ENCODE measurements at regions not wholly inside any gene's neighbourhood (a gene's known extent, or its start where the extent isn't known, plus 50 kb on each side); places are given as distances from the start of the nearest gene placed in this dataset.

DNA sequence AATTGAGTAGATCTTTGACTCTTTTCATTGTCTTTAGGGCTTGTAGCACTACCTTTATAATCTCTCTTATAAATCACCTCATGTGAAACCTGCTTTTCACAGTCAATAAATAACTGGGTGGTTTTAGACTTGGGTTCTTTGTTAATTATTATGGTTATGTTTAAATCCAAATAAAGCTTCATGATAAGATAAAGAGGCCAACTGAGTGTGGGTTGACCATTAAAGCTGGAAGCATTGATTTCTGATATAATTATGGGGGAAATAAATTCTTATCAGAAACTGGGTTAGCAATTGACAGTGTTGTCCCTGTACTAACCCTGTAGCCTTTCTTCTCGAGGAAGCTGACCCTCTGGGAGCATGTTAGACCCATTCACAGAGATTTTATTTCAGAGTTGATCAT lies 384.7 kb upstream of the LCORL start:
- Histone ChIP-seq H3K36me3 (no peaks in the 10 kb centered on the region), H3K4me1 (no peaks in the 10 kb centered on the region), H3K4me3 (no peak overlapping the region), H3K27me3 (no peaks in the 10 kb centered on the region), H3K9me3 (no peaks in the 10 kb centered on the region), H3K27ac (no peak overlapping the region)
- DNase-seq = no peak
- 59 to 66% methylated on average over 1 of the region's 1 CpG for WGBS, 2 donors
- intact Hi-C loops (cut with DNase I) = no loop called here
- TF ChIP-seq EP300 (IDR thresholded peaks at IDR 0.05) = no peak
- TF ChIP-seq POLR2A (IDR thresholded peaks at IDR 0.05) = no peak
- TF ChIP-seq, protein P1, sequence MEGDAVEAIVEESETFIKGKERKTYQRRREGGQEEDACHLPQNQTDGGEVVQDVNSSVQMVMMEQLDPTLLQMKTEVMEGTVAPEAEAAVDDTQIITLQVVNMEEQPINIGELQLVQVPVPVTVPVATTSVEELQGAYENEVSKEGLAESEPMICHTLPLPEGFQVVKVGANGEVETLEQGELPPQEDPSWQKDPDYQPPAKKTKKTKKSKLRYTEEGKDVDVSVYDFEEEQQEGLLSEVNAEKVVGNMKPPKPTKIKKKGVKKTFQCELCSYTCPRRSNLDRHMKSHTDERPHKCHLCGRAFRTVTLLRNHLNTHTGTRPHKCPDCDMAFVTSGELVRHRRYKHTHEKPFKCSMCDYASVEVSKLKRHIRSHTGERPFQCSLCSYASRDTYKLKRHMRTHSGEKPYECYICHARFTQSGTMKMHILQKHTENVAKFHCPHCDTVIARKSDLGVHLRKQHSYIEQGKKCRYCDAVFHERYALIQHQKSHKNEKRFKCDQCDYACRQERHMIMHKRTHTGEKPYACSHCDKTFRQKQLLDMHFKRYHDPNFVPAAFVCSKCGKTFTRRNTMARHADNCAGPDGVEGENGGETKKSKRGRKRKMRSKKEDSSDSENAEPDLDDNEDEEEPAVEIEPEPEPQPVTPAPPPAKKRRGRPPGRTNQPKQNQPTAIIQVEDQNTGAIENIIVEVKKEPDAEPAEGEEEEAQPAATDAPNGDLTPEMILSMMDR (IDR thresholded peaks at IDR 0.05) = no peak
- TF ChIP-seq POLR2AphosphoS5 (IDR thresholded peaks at IDR 0.05) = no peak

DNA sequence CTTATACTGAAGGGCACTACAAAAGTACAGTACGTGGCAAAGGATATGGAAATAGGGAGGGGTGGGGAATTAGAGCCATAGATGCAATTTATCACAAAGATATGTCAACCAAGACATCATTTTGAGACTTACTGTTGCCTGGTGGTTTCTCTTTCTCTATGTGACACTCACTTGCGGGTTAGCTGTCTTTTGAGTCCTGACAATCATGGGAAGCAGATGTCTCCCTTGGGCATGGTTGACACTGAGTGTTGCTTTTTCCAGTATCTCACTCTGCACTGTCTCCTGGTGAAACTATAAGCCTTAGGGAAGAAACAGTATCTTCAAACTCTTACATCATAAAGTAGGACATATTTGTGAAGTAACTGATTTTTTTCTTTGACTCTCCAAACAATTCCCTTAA lies 383.5 kb upstream of the LCORL start:
- WGBS, 2 donors = 64 to 90% methylated on average over 2 of the region's 2 CpGs
- H3K4me3 ChIP-seq = no peak overlapping the region
- no peaks in the 10 kb centered on the region for H3K27me3 ChIP-seq
- DNase-seq = no peak
- H3K4me1 ChIP-seq = no peaks in the 10 kb centered on the region
- H3K27ac ChIP-seq = no peak overlapping the region
- no peaks in the 10 kb centered on the region for H3K36me3 ChIP-seq
- TF ChIP-seq, protein P1 (IDR thresholded peaks at IDR 0.05) = no peak
- TF ChIP-seq POLR2A (IDR thresholded peaks at IDR 0.05) (no peak), EP300 (IDR thresholded peaks at IDR 0.05) (no peak), POLR2AphosphoS5 (IDR thresholded peaks at IDR 0.05) (no peak)
- H3K9me3 ChIP-seq = no peaks in the 10 kb centered on the region
- intact Hi-C loops (cut with DNase I) = no loop called here

DNA sequence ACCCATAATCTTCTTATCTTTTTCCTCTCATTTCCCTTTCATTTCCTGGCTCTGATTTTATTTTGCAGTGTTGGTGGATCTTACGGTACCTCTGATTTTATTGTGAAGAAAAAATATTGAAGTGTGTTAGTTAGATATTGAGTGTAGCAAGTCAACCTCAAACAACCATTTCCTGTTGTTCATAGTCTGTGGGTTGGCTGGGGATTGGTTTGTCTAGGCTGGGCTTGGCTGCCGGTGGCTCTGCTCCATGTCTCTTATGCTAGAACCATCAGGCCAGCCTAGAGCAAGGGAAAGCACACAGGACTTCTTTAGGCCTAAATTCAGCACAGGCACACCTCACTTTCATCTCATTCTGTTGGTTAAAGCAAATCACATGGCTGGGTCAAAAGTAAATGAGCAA lies 383.1 kb upstream of the LCORL start:
- 40 to 51% methylated on average over 2 of the region's 2 CpGs for WGBS, 2 donors
- Histone ChIP-seq H3K9me3 (no peaks in the 10 kb centered on the region), H3K36me3 (no peaks in the 10 kb centered on the region), H3K27me3 (no peaks in the 10 kb centered on the region), H3K27ac (no peak overlapping the region), H3K4me3 (no peak overlapping the region), H3K4me1 (no peaks in the 10 kb centered on the region)
- TF ChIP-seq POLR2A (IDR thresholded peaks at IDR 0.05) (no peak), POLR2AphosphoS5 (IDR thresholded peaks at IDR 0.05) (no peak), EP300 (IDR thresholded peaks at IDR 0.05) (no peak)
- TF ChIP-seq, protein P1 (IDR thresholded peaks at IDR 0.05) = no peak
- DNase-seq = no peak
- intact Hi-C loops (cut with DNase I) = no loop called here

DNA sequence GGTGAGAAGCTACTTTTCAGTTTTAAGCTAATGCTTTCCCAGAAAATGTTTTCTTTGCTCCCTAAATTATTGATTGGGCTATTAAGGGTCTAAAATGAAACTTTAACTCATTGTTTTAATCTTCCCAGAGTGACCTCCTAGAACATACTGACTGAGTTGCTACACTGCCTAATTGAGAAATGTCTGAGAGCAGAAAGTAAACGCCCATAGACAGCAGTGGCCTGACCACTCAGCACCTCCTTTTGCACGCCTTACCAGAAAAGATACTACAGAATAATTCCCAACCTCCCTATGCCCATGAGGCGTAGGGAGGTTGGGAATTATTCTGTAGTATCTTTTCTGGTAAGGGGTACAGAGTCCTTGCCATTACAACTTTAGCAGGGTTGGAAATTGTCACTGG lies 381.8 kb upstream of the LCORL start:
- DNase-seq = no peak
- no peak overlapping the region for H3K4me3 ChIP-seq
- H3K27me3 ChIP-seq = no peaks in the 10 kb centered on the region
- no peak for TF ChIP-seq POLR2AphosphoS5 (IDR thresholded peaks at IDR 0.05)
- TF ChIP-seq POLR2A (IDR thresholded peaks at IDR 0.05) = no peak
- no peak for TF ChIP-seq EP300 (IDR thresholded peaks at IDR 0.05)
- TF ChIP-seq, protein P1 (IDR thresholded peaks at IDR 0.05) = no peak
- no peak overlapping the region for H3K27ac ChIP-seq
- no peaks in the 10 kb centered on the region for H3K9me3 ChIP-seq
- WGBS, 2 donors = 69 to 84% methylated on average over 3 of the region's 3 CpGs
- no peaks in the 10 kb centered on the region for H3K36me3 ChIP-seq
- no peaks in the 10 kb centered on the region for H3K4me1 ChIP-seq
- intact Hi-C loops (cut with DNase I) = no loop called here

DNA sequence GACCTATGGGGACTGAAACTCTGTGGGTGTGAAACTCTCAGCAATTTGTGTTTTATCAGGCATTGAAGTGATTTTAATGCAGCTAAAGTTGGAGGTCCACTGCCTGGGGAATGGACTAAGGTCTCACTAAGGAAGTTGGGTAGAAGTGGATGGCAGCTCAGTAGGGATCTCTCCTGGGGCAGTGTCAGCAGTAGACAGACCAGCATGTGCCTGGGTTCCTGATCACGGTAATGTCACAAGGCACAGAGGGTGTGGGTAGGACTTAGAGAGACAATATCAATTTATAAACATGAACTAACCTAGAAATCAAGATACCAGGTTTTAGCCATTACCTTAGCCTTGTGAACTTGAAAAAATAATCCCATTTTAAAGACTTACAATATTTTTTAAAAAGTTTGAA lies 380.3 kb upstream of the LCORL start:
- no peak overlapping the region for H3K4me3 ChIP-seq
- TF ChIP-seq EP300 (IDR thresholded peaks at IDR 0.05) = no peak
- TF ChIP-seq, protein P1 (IDR thresholded peaks at IDR 0.05) = no peak
- no peak for TF ChIP-seq POLR2AphosphoS5 (IDR thresholded peaks at IDR 0.05)
- no peak for TF ChIP-seq POLR2A (IDR thresholded peaks at IDR 0.05)
- H3K9me3 ChIP-seq = no peaks in the 10 kb centered on the region
- H3K36me3 ChIP-seq = no peaks in the 10 kb centered on the region
- no peak overlapping the region for H3K27ac ChIP-seq
- no peak for DNase-seq
- 18 to 76% methylated on average over 1 of the region's 1 CpG for WGBS, 2 donors
- intact Hi-C loops (cut with DNase I) = no loop called here
- H3K4me1 ChIP-seq = no peaks in the 10 kb centered on the region
- H3K27me3 ChIP-seq = no peaks in the 10 kb centered on the region

Measured in sigmoid colon (tissue), 6 donors.